Pons (tissue), 1 donor: ENCODE measurements at regions not wholly inside any gene's neighbourhood (a gene's known extent, or its start where the extent isn't known, plus 50 kb on each side); places are given as distances from the start of the nearest gene placed in this dataset.
"Not testable (repeated sequence)": the region's sequence is repeated elsewhere in the genome, so short reads cannot be mapped to it uniquely, and the experiment has no call there.

Experiments
- DNase-seq: peaks from one replicate; pipeline ENCODE4 v3.0.0-alpha.2; 2016; ENCODE audit warnings: low spot score

DNA sequence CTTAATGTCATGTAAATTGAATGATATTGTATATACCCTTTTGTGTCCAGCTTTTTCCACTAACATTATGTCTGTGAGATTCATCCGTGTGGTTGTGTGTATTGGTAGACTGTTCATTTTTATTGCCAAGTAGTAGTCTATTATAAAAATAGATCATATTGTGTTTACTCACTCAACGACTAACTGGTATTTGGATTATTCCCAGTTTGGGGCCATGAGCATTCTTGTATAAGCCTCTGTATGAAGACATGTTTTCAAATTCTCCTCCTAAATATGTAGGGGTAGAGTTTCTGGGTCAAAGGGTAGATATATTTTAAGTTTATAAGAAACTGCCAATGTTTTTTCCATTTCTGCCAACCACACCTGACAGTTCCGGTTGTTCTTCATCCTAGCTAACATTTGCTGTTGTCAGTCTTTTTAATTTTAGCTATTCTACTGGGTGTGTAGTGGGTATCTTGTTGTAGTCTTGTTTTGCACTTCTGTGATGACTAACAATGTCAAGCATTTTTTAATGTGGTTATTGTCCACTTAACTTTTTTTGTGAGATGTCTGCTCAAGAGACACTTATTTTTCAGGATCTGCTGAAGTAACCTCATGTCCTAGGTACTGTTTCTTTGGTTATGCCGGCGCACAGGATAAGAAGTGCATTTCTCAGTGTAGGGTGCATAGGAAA lies 93.2 kb downstream of the DACT1 start:
- no peak for DNase-seq

GRCh38 chr14:58731465-58732293 lies 93.9 kb downstream of the DACT1 start:
- DNase-seq: no peak

DNA sequence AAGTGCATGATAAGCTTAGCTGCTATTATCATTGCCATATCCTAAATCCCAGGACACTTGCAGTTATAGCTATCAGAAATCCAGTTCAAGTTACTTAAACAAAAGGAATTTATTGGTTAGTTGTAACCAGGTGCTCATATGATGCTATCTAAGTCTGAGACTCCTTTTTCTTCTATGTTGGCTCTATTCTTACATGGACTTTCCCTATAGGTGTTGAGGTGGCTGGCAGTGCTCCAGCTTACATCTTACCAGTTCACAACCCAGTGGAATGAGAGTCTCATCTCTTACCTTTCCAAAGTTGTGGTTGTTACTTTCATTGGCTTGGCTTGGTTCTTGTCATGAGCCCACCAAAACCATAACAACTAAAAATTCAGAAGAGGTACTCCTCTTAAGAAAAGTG lies 94.6 kb downstream of the DACT1 start:
- DNase-seq: no peak

DNA sequence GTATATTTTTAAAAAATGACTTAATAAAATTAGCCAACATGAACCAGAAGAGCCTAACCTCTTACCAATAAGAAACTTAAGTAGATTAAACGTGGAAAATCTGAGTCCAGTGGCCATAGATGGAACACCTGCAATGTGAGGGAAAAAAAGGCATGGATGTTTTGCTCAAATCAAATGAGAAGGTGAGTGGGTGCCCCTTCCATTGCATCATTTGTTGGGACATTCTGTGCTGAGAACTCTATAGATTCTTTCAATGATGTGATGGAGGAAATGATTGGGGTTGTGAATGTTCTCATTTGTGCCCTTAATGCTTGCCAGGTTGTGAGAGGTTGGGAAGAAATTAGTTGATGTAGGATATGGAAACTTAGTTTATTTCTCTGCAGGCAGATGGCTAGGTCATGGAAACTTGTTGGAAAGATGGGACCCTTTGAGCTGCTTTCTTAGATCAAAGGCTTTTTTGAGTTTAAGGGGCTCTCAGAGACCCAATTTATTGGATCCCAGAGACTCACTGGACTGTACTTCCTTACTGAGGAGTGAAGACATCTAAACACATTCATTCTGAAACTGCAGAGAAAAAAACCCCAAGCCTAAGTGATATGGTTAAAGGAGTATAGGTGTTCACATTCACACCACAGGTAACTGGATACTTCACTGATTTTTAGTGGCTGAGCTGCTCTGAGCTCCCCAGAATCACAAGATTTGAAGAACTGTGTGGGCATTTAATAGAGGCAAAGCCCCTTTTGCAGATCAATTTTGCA lies 95.9 kb downstream of the DACT1 start:
- no peak for DNase-seq

DNA sequence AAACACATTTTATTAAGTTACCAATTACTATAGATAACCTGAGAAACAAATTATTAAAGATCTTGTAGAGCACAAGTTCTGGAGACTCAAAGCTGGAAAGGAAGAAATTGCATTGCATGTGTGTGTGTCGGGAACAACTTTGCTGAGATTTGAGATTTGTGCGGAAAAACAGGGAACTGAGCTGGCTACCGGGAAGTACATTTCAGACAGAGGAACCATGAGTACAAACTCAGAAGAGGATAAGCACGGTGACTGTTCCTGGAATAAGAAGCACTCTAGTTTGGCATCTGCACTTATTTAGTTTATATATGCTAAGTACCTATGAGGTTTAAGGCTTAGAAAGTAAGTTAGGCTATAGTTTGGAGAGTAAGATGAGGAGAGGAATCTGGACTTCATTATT lies 97.8 kb downstream of the DACT1 start:
- DNase-seq: no peak

- no peak for DNase-seq
Observed at GRCh38 chr14:58736606-58737005, 98.8 kb downstream of the DACT1 start.

- no peak for DNase-seq
Observed at GRCh38 chr14:58737511-58737910, 99.7 kb downstream of the DACT1 start.

- no peak for DNase-seq
Observed at GRCh38 chr14:58738189-58738836, 100.6 kb downstream of the DACT1 start.

GRCh38 chr14:58738876-58739275 lies 101.1 kb downstream of the DACT1 start:
- DNase-seq: no peak

DNA sequence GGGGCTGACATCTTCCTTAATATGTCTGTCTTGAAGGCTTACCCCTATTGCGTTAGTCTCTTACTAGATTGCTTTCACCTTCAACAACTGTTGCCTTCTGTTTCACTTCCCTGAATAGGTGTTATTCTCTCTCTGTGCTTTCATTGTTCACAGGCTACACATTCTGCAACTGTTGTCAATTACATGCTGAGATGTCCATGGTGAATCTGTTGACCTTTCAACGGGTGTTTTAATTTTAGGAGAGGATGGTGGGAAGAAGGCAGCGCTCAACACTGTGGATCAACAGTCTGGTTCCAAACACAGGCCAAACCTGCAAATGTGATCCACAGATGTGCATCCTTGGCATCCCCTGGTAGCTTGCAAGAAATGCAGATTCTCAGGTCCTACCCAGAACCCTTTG lies 101.9 kb downstream of the DACT1 start:
- no peak for DNase-seq

- DNase-seq: peak; percentile 48
Observed at GRCh38 chr14:58740379-58740935, 102.7 kb downstream of the DACT1 start.

- DNase-seq: no peak
Observed at GRCh38 chr14:58744801-58745394, 107.1 kb downstream of the DACT1 start.

DNA sequence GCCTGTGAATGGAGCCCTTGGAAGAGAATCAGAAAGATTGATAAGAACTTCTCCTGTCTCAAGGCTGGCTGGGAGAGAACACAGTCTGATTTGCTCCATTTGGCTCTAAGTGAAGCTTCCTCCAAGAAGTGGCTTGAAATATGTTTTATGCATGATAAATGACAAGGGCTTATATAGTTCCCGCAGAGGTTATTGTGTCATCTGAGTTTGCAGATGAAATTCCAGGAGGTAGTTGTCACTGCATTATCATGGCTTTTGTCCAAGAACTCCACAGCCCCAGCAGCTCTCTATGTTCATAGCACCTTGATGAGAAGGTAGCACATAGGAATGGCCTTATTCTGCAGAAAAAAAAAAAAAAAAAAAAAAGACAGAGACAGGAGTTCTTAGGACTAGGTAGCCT lies 108.5 kb downstream of the DACT1 start:
- no peak for DNase-seq

- DNase-seq: no peak
Observed at GRCh38 chr14:58746701-58747100, 108.9 kb downstream of the DACT1 start.

- DNase-seq: peak; percentile 49
Observed at GRCh38 chr14:58747181-58747580, 109.4 kb downstream of the DACT1 start.

GRCh38 chr14:58748251-58748650 lies 110.5 kb downstream of the DACT1 start:
- not testable (repeated sequence) for DNase-seq

DNA sequence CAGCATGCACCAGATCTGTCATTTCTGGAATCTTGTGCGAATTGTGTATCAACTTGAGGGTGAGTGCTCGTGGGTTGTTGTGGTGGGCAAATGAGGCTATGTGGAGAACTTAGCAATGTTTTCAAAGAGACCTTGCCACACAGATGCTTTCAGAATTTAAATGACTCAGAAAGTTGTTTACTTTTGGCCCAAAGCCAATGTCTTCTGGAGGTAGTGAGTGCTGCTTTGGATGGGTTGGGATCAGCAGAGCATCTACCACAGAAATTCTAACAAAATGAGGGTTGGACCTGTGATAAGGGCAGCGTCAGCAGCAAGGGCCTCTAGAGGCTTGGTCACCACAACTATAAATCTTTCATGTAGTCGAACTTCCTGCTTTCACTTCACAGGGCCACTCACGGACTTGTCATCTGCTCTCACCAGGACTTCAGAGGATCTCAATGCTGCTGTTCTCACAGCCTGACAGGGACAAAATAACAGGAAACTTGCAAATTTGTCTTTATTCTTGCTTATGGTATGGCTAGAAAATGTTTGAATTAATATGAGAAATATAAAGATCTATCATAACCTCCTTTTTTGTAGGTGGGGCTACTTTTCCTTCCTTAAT lies 111.4 kb downstream of the DACT1 start:
- DNase-seq: peak; percentile 61

GRCh38 chr14:58750321-58751269 lies 112.8 kb downstream of the DACT1 start:
- no peak for DNase-seq

DNA sequence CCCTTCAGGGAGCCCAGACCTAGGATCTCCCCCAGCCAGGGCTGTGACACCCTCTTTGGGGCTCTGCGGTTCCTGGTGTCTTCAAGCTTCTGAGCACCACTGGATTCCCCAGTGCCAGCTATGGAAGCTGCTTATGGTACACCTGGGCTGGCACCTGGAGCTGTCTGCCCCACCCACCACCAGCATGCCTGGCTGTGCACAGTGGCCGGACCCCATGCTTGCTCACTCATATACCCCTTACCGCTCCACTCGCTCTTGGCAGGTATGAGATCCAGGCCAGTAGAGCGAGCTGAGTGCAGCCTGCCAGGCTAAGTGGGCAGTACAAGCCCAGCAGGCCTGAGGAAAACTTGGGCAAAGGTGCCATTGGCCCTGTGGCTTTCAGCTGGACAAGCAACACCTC lies 114.0 kb downstream of the DACT1 start:
- no peak for DNase-seq

DNA sequence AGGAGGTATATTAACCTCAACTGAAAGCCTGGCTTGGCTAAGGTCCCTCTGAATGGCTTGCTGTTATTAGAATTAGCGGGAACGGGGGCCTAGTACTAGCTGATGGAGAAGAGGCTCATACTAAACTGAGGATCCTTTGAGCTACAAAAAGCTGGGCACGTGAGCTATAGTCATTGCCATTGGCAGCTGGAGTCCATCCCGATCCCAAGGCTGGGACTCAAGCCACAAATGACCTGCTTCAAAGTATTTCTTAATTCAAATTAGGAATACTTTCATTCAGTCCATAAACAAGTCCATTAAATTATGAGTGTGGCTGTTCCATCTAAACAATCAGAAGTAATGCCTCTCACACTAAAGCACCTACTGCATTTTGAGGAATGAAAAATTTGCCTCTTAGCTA lies 114.5 kb downstream of the DACT1 start:
- DNase-seq: no peak
